KMS-11 (cell line): ENCODE measurements at regions not wholly inside any gene's neighbourhood (a gene's known extent, or its start where the extent isn't known, plus 50 kb on each side); places are given as distances from the start of the nearest gene placed in this dataset.

Experiments
- H2AFZ ChIP-seq: fragments of 200-600 bp; sonication (generic); 2 replicates; pipeline ENCODE4 v1.6.1; 2016; ENCODE audit warnings: antibody characterized with exemption, mixed run types, low read depth
- H3K27ac ChIP-seq: fragments of 200-600 bp; sonication (generic); 2 replicates; pipeline ENCODE4 v1.6.1; 2016; ENCODE audit warnings: mild to moderate bottlenecking, mixed run types
- H3K27me3 ChIP-seq: fragments of 200-600 bp; sonication (generic); 2 replicates; pipeline ENCODE4 v1.6.1; 2017; ENCODE audit warnings: mild to moderate bottlenecking, low read depth, mixed run types, moderate library complexity; ENCODE audit not compliant: insufficient read depth
- H3K36me3 ChIP-seq: fragments of 200-600 bp; sonication (generic); 2 replicates; pipeline ENCODE4 v1.6.1; 2017; ENCODE audit warnings: mild to moderate bottlenecking, mixed run types; ENCODE audit not compliant: insufficient read depth
- H3K4me1 ChIP-seq: fragments of 200-600 bp; sonication (generic); 2 replicates; pipeline ENCODE4 v1.6.1; 2016; ENCODE audit warnings: mild to moderate bottlenecking, low read depth, mixed run types; ENCODE audit not compliant: poor library complexity, severe bottlenecking
- H3K4me2 ChIP-seq: fragments of 200-600 bp; sonication (generic); 2 replicates; pipeline ENCODE4 v1.7.0; 2016; ENCODE audit warnings: mild to moderate bottlenecking, mixed run types
- H3K4me3 ChIP-seq: fragments of 200-600 bp; sonication (generic); IDR thresholded peaks from 2 replicates; pipeline ENCODE4 v1.6.1; 2017; ENCODE audit warnings: low read depth, low read length, mixed read lengths; ENCODE audit not compliant: insufficient read depth
- H3K79me2 ChIP-seq: fragments of 200-600 bp; sonication (generic); 2 replicates; pipeline ENCODE4 v1.6.1; 2016; ENCODE audit warnings: low read depth, mixed run types; ENCODE audit not compliant: insufficient read depth
- H3K9ac ChIP-seq: fragments of 200-600 bp; sonication (generic); 2 replicates; pipeline ENCODE4 v1.6.1; 2016; ENCODE audit warnings: mild to moderate bottlenecking, mixed run types
- H4K20me1 ChIP-seq: fragments of 200-600 bp; sonication (generic); 2 replicates; pipeline ENCODE4 v1.6.1; 2016; ENCODE audit warnings: mild to moderate bottlenecking, mixed run types; ENCODE audit not compliant: insufficient read depth
- CTCF ChIP-seq: fragments of 200-600 bp; sonication (generic); conservative IDR thresholded peaks from 2 replicates; pipeline ENCODE4 v1.6.1; 2017; ENCODE audit warnings: low read depth, mild to moderate bottlenecking, antibody characterized with exemption, low read length, moderate library complexity, mixed read lengths

DNA sequence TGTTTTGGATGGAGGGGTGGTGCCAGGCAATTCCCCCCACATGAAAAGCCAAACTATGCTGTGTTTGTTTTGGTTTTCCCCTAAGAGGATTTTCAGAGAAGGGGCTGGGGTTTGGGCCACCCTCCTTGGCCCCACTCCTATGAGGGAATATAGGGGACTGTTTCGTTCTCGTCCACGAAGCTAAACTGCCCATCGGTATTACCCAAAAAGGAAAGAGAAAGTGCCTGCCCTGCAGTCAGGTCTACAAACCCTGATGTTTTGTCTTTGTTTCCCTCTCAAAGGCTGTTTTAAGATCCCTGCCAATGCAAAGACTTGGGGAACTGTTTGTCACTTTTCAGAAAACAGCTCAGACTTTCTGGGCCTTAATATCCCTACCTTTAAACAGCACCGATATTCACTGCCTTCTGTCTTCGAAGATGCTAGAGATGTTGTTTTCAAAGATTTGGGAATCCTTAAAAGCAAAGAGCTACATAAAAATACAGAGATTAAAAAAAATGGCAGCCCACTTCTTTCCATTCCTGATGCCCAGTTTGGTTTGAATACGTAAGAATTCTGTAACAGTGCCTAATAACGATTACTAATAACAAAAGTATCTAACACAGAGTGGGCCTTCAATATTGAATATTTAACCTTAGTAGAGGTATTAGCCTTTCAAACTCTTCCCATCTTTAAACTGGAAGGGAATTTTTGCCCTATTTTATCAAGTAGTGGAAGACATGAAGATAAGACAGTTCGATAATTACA, 518.4 kb downstream of the MED13L start:
- Histone ChIP-seq H3K79me2 (no peaks in the 10 kb centered on the region), H3K4me3 (no peak overlapping the region), H3K36me3 (no peaks in the 10 kb centered on the region)

GRCh38 chr12:115758183-115758582, 519.3 kb downstream of the MED13L start:
- TF ChIP-seq CTCF, result no peak
- H3K27me3 ChIP-seq, result no peaks in the 10 kb centered on the region

More for the DNA sequence above, 518.4 kb downstream of the MED13L start:
- H3K27me3 ChIP-seq, result no peaks in the 10 kb centered on the region
- TF ChIP-seq CTCF, result no peak
- no peak overlapping the region for H3K4me2 ChIP-seq
- H3K27ac ChIP-seq, result no peak overlapping the region
- H3K9ac ChIP-seq, result no peak overlapping the region
- no peak overlapping the region for H2AFZ ChIP-seq
- no peaks in the 10 kb centered on the region for H4K20me1 ChIP-seq
- no peaks in the 10 kb centered on the region for H3K4me1 ChIP-seq

DNA sequence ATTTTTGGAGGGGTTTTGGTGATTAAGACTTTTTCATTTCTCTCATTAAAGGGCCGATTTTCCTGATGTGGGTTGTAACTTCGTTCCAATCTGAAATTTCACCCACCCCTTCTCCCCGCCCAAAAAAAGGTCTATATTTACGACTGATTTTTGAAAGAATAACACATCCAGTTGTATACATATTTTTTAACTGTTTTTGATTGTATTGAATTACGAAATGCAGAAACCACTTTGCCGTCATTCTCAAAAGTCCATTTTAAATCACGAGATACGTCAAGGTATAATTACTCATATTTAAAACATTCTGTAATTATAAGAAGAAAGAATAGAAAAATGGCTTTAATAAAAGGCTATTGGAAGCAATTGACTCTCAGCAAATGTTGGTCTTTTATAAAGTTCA, 520.7 kb downstream of the MED13L start:
- no peak overlapping the region for H3K27ac ChIP-seq
- TF ChIP-seq CTCF, result no peak
- H3K27me3 ChIP-seq, result no peaks in the 10 kb centered on the region

More at GRCh38 chr12:115758183-115758582, 519.3 kb downstream of the MED13L start:
- H3K27ac ChIP-seq, result no peak overlapping the region
- no peak overlapping the region for H3K9ac ChIP-seq
- no peak overlapping the region for H3K4me2 ChIP-seq
- no peak overlapping the region for H2AFZ ChIP-seq
- no peaks in the 10 kb centered on the region for H3K79me2 ChIP-seq
- H3K4me3 ChIP-seq, result no peak overlapping the region
- no peaks in the 10 kb centered on the region for H3K36me3 ChIP-seq
- no peaks in the 10 kb centered on the region for H4K20me1 ChIP-seq
- no peaks in the 10 kb centered on the region for H3K4me1 ChIP-seq

DNA sequence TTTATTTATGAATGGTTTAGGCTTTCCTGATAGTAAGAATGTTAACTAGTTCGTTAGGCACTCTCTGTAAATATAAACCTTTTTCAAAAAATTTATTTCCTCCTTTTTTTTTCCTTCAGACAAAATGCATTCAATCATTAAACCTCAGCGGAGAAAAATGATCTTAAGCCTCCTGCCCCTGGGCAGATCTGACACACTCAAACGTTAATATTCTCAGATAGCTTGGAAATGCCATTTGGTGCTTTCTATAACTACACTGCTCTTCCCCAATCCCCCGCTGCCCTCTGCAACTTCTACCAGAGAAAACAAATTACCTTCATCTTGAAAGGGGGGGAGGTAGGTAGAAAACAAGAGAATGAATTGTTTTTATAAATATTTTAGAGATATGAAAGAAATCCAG, 521.2 kb downstream of the MED13L start:
- Histone ChIP-seq H3K4me1 (no peaks in the 10 kb centered on the region), H3K9ac (no peak overlapping the region), H3K27me3 (no peaks in the 10 kb centered on the region), H3K4me3 (no peak overlapping the region), H2AFZ (no peak overlapping the region), H3K4me2 (no peak overlapping the region), H3K79me2 (no peaks in the 10 kb centered on the region), H3K27ac (no peak overlapping the region), H3K36me3 (no peaks in the 10 kb centered on the region), H4K20me1 (no peaks in the 10 kb centered on the region)
- TF ChIP-seq CTCF, result no peak

More for the DNA sequence above, 520.7 kb downstream of the MED13L start:
- no peaks in the 10 kb centered on the region for H3K79me2 ChIP-seq
- H3K9ac ChIP-seq, result no peak overlapping the region
- H3K4me2 ChIP-seq, result no peak overlapping the region
- H4K20me1 ChIP-seq, result no peaks in the 10 kb centered on the region
- H3K36me3 ChIP-seq, result no peaks in the 10 kb centered on the region
- H2AFZ ChIP-seq, result no peak overlapping the region
- no peaks in the 10 kb centered on the region for H3K4me1 ChIP-seq
- H3K4me3 ChIP-seq, result no peak overlapping the region
